HG02938 (cell line): ENCODE measurements at regions not wholly inside any gene's neighbourhood (a gene's known extent, or its start where the extent isn't known, plus 50 kb on each side); places are given as distances from the start of the nearest gene placed in this dataset.
"Not testable (repeated sequence)": the region's sequence is repeated elsewhere in the genome, so short reads cannot be mapped to it uniquely, and the experiment has no call there.

Experiments used
- ATAC-seq: cut with Tn5 transposase; IDR thresholded peaks from one replicate; pipeline ENCODE4 v1.9.1; 2021; ENCODE audit warnings: mild to moderate bottlenecking, moderate library complexity; ENCODE audit not compliant: unreplicated experiment

- no peak for ATAC-seq
These were observed 324.7 kb upstream of the USP24 start for GRCh38 chr1:55539652-55540512.

GRCh38 chr1:55538428-55538827 is 323.3 kb upstream of the USP24 start:
- no peak for ATAC-seq

DNA sequence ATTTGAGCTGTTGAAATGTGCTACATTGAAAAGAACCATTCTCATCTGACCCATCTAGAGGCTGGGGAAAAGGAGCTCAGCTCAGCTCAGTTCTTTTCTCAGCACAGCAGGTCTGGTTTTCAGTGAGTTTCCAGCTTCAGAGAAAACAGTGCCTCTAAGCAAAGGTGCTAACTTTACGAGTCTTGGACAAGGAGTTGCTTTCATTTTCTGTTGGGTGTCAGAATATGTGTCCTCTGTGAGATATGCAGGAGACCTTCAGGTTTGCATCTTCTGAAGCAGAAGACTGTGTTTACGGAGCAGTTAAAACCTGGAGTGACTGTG is 321.3 kb upstream of the USP24 start:
- ATAC-seq: no peak

GRCh38 chr1:55535724-55536544 is 320.8 kb upstream of the USP24 start:
- ATAC-seq: no peak

GRCh38 chr1:55534565-55535121 is 319.5 kb upstream of the USP24 start:
- ATAC-seq: no peak

DNA sequence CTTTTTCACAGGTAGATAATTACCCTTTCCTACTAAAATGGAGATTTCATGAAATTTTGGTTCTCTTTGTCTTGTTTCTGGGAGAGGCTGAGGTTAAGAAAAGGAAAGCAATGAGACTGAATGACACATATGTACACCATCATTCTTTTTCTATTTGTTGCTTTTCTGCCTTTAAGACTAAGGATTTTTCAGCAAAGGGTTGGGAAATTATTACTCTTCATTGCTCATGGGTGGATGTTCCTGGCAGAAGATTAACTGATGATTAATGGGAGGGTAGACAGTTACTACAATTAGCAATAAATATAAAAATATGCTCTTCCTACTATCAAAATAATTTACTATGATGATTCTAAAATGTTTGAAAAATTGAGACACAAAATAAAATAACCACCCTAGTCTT is 316.5 kb upstream of the USP24 start:
- no peak for ATAC-seq

GRCh38 chr1:55530749-55531478 is 315.8 kb upstream of the USP24 start:
- ATAC-seq: no peak

DNA sequence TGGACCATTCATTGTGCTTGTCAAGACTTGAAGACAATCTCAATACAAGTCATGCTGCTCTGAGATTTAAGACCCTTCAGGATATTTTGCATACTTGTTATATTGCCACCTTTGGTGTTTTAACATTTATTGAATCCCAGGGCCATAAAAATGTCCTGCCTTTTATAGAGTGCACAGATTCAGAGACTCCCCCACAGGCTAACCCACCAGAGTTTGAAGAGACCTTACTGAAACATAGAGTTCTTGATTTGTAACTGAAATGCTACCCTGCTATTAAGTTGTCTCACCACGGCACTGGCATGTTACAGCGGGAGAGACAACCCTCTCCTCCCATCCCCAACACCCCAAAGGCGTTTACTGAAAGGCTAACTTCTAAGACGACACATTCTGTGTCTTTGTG is 313.9 kb upstream of the USP24 start:
- no peak for ATAC-seq

- no peak for ATAC-seq
These were observed 312.7 kb upstream of the USP24 start for GRCh38 chr1:55527831-55528230.

GRCh38 chr1:55526716-55527115 is 311.6 kb upstream of the USP24 start:
- no peak for ATAC-seq

DNA sequence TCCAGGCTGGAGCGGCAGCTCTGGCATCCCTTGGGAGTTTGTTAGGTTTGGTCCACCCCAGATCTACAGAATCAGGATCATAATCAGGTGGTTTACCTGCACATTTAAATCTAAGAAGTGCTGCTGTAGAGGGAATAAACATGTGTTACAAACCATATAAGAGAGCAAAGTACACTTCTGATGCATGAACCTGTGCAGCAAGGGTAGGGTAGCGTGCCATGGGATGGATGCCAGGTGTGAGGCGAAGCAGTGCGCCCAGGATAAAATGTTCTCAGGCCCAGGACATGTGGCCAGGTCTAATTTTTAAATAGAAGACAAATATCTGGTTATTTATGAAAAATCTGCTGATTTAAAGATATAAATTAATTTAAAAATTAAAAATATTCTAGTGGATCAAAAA is 308.8 kb upstream of the USP24 start:
- ATAC-seq: no peak

- no peak for ATAC-seq
These were observed 307.8 kb upstream of the USP24 start for GRCh38 chr1:55522982-55523381.

DNA sequence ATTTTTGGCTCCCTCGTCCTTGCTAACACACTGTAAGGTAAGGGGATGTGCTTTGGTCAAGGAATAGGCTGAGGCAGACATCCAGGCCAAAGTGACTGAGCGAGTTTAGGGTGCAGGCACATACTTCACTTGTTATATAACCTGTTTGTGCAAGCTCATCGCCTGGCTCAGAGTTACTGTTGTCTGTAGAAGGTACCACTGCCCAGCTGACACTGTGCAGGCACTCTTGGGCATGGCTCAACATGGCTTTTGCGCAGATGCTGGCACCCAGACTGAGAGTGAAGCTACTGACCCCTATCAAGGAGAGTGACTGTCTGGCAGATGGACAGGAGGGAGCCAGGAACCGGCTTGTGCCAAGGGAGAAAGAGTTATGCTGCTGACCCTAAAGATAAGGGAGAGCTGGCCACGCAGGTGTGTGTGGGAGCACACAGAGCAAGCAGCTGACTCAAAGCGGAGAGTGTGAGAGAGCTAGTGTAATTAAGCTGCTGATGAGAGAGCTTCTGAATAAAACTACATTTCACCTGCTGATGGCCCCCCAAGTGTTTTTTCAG is 307.3 kb upstream of the USP24 start:
- ATAC-seq: no peak

DNA sequence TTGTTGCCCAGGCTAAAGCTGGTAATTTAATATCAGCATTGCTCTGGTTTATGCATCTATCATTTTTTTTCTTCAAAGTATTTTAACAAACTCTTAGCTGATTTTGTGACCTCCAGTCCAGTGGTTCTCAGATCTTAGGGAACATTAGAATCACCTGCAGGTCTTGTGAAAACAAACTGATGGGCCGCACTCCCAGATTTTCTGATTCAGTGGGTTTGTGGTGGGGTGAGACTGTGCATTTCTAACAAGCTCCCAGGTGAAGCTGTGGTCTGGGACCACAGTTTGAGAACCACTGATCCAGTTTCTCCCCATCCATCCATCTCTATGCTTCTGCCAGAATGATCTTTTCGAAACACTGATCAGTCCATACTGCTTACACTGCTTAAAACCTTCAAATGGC is 305.7 kb upstream of the USP24 start:
- no peak for ATAC-seq

GRCh38 chr1:55519937-55520683 is 304.9 kb upstream of the USP24 start:
- no peak for ATAC-seq

DNA sequence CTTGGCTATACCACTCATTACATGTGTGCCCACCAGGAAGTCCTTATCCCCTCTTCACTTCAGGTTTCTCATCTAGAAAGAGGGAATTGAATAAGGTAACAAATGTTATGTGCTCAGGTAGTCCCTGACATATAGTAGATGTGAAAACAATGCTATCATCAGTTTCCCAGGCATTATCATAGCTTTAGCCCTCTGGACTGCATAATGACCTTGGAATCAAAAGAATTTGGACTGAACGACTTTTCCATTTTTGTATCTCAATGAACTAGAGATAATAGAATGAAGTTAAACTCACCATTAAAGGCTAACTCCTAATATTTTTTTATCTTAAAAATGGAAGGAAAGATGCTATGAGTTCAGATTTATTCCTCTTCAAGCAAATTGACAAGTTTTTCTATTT is 304.1 kb upstream of the USP24 start:
- ATAC-seq: no peak

GRCh38 chr1:55517036-55517435 is 301.9 kb upstream of the USP24 start:
- no peak for ATAC-seq

DNA sequence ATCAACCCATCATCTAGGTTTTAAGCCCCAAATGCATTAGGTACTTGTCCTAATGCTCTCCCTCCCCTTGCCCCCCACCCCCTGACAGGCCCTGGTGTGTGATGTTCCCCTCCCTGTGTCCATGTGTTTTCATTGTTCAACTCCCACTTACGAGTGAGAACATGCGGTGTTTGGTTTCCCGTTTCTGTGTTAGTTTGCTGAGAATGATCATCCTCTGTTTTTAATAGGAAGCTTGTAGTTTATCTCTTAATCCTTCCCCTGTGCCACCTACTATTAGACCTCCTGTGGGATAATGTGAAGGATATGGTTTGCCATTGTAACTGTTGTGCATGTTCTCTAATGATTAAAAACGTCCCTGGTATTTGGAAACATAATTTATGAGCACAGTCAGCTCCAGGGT is 299.4 kb upstream of the USP24 start:
- not testable (repeated sequence) for ATAC-seq

DNA sequence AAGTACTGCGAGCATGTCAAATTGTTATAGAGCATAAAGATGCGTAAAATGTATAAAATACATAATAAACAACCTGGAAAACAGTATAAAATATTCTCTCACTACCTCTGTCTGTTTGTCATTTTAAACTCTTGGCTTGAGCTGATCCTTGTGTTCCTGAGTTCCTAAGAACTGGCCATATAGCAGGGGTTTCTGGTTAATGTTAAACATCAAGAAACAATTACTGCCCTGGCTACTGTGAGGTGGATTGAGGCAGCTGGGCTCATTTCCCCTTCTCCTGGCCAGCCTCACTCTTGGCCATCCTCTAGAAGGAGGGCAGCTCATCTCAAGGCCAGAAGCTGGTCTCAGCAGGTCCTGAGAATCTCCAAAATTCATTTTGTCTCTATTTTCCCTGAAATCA is 297.3 kb upstream of the USP24 start:
- no peak for ATAC-seq

GRCh38 chr1:55507578-55507931 is 292.4 kb upstream of the USP24 start:
- no peak for ATAC-seq
